HG02642 (cell line): ENCODE measurements at regions not wholly inside any gene's neighbourhood (a gene's known extent, or its start where the extent isn't known, plus 50 kb on each side); places are given as distances from the start of the nearest gene placed in this dataset.
"Not testable (repeated sequence)": the region's sequence is repeated elsewhere in the genome, so short reads cannot be mapped to it uniquely, and the experiment has no call there.

ENCODE experiments used
- ATAC-seq: cut with Tn5 transposase; IDR thresholded peaks from one replicate; pipeline ENCODE4 v1.9.1; 2021; ENCODE audit warnings: mild to moderate bottlenecking; ENCODE audit not compliant: unreplicated experiment, poor library complexity

DNA sequence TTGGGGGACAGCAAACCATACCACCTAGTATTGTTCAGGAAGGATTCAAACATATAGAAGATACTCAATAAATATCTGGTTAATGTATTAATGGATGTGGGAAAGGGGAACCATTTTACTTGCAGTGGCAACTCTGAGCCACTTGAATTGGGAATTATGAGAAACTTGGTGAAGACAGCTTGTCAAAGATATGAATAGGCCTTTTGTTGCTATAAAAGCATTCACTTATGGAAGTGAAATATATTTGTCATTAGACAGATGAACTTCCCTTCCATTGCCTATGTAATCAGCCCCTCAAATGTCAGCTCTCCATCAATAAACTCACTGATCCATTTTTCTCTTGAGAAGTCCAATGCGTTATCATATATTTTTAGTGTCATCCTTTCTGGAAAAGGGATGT, 56.1 kb downstream of the GPR85 start:
- ATAC-seq, result no peak

- no peak for ATAC-seq
Observed at GRCh38 chr7:113026941-113027340, 59.7 kb downstream of the GPR85 start.

GRCh38 chr7:113017144-113017857, 69.3 kb downstream of the GPR85 start:
- ATAC-seq, result not testable (repeated sequence)

GRCh38 chr7:113015034-113015645, 71.5 kb downstream of the GPR85 start:
- ATAC-seq, result no peak

- no peak for ATAC-seq
Observed at GRCh38 chr7:113013761-113014449, 72.7 kb downstream of the GPR85 start.

GRCh38 chr7:113012862-113013261, 73.8 kb downstream of the GPR85 start:
- not testable (repeated sequence) for ATAC-seq

DNA sequence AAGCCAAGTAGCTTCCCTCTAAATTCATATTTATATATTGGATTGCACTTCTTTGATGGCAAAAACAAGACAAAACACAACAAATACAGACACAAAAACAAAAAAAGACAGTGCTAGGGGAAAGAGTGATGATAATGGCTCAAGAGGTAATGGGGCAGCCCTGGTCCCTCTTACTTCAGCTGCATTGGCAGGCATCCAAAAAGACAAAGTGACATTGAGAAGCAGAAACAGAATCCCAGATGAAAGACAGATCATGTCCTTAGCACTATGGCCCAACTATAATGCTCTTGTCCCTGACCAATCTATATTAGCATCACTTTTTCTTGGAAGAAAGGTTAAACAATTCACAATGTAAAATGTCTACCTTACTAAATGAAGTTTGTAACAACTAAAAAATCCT, 76.2 kb downstream of the GPR85 start:
- ATAC-seq, result no peak

DNA sequence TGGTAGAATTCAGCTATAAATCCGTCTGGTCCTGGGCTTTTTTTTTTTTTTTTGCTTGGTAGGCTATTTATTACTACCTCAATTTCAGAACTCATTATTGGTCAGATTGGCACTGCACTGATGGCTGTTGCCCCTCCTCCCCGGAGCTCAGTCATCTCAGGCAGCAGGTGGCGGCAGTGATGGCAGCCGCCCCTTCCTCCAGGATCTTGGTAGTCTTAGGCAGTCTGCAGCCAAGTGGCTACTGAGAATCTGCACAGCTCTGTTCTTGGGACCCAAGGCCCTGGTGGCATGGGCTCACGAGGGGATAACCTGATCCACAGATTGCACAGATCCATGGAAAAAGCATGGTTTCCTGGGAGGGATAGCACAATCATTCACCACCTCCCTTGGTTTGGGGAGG, 77.9 kb downstream of the GPR85 start:
- ATAC-seq, result no peak

DNA sequence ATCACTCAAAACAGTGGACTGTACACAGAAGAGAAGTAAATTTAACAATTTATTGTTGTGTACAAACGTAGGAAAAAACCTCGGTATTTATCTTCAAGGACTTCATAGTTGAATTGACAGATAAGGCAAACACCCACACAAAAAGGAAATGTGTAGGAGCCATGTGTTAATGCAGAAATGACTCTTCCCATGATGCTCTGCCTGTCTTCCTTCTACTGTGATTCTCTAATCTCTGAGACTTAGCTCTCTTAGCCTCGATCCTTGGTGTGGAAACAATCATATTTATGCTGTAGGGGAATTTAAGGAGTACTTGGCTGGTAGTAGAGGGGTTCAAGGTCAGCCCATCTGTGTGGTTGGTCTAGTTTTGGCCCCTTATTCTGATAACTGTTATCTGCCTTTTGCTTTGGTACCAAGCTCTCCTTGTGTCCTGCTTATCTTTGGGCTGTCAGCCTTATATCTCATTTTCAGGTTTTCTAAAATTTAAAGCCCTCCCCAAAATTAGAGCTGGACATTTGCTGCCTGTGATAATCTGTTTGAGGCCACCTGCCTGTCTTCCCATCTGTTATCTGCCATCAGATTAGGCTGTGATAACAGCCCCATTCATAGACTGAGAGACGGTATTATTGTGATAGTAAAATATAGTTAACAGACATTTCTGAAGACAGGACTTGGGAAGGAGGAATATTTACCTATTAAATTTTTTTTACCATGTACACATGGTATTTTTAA, 81.7 kb downstream of the GPR85 start:
- ATAC-seq, result no peak

GRCh38 chr7:113000316-113001020, 86.2 kb downstream of the GPR85 start:
- ATAC-seq, result no peak

GRCh38 chr7:112997831-112998230, 88.8 kb downstream of the GPR85 start:
- ATAC-seq, result no peak

GRCh38 chr7:112996331-112996871, 90.2 kb downstream of the GPR85 start:
- no peak for ATAC-seq

DNA sequence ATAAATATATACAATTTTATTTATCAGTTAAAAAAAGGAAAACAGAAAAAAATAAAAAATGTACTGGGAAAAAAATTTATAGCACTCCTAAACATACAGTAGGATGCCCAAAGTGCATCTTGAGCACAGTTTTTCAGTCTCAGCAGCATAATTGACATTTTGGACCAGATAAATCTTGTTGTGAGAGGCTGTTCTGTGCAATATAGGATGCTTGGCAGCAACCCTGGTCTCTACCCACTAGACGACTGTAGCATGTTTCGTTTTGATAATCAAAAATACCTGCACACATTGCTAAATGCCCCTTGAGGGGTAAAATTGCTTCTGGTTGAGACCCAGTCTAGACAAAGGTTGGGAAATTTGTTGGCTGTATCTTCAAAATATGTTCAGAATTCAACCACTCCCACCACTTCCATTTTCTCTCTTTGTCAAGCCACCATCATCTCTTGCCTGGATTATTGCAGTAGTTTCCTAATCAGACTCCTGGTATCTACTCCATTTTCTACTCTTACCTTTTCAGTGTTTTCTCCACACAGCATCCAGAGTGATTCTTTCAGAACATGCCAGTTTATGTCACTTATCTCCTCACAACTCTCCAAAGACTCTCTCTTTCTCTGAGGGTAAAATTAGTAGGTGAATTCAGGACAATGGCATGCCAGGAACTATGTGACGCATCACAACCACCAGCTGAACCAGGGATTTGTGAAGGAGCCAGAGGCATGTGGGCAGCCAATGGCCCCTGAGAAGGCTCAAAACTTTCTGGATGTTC, 91.4 kb downstream of the GPR85 start:
- ATAC-seq, result no peak

- ATAC-seq, result no peak
Observed at GRCh38 chr7:112994656-112995055, 92.0 kb downstream of the GPR85 start.

DNA sequence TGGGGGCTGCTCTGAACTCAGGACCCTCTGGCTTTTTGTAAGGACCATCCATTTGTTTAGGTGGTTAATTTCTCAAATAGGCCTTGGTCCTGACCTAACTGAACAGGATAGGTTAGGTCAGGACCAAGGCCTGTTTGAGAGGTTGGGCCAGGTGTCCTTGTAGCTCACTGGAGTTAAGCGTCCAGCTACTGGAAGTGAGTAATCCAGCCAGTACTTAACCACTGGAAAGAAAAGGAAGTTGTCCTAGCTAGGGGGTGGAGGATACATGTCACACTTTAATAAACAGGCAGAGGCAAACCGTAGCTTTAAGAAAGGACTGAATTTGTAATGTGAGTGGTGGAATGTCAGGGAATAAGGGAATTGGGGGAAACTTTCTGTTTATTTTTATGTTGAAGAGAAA, 96.0 kb downstream of the GPR85 start:
- no peak for ATAC-seq

- no peak for ATAC-seq
Observed at GRCh38 chr7:112989531-112989930, 97.1 kb downstream of the GPR85 start.

DNA sequence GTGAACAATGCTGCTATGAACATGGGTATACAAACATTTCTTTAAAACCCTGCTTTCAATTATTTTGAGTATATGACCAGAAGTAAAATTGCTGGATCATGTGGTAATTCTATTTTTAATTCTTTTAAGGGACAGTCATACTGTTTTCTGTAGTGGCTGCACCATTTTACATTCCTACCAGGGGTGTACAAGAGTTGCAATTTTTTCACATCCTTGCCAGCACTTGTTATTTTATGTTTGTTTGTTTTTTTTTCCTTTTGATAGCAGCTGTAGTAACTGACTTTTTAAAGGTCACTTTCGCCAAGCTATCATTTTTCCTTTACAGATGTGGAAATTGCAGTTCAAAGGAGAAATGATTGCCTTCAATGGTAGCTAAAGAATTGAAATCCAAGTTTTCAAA, 99.5 kb downstream of the GPR85 start:
- no peak for ATAC-seq

GRCh38 chr7:112986256-112987031, 100.2 kb downstream of the GPR85 start:
- ATAC-seq, result no peak
